ENCODE measurements at regions not wholly inside any gene's neighbourhood (a gene's known extent, or its start where the extent isn't known, plus 50 kb on each side); places are given as distances from the start of the nearest gene placed in this dataset.

- no peak for TF ChIP-seq CTCF (conservative IDR thresholded peaks at IDR 0.05)
- no peak overlapping the region for H3K9ac ChIP-seq (ENCODE audit: extremely low read depth, low read length, poor library complexity, severe bottlenecking)
- no peak for DNase-seq
- H3K4me1 Mint-ChIP-seq: no peaks in the 10 kb centered on the region
- no peaks in the 10 kb centered on the region for H3K9me3 Mint-ChIP-seq
- H3K36me3 Mint-ChIP-seq (ENCODE audit: low read depth): no peaks in the 10 kb centered on the region
- no peak overlapping the region for H3K27ac ChIP-seq (ENCODE audit: low read depth, low read length)
- WGBS, 2 experiments (ENCODE audit: insufficient coverage in 1 of 2, insufficient read length in 1 of 2): 95% methylated on average over 3 of the region's 3 CpGs; no CpG with 5 or more reads in 1 of the 2 experiments
- H3K4me3 Mint-ChIP-seq: no peak overlapping the region
- no peaks in the 10 kb centered on the region for H3K4me1 ChIP-seq (ENCODE audit: control insufficient read depth, insufficient read depth, low read length)
- H3K4me3 ChIP-seq (ENCODE audit: low read length): no peak overlapping the region
- H3K27me3 ChIP-seq (ENCODE audit: control insufficient read depth, insufficient read depth, low read length, poor library complexity, severe bottlenecking): peaks cover 22% of the 10 kb centered on the region
- no peaks in the 10 kb centered on the region for H3K9me3 ChIP-seq (ENCODE audit: control insufficient read depth, low read length)
- no peaks in the 10 kb centered on the region for H3K36me3 ChIP-seq (ENCODE audit: control insufficient read depth, insufficient read depth, low read length)
- peaks cover 14% of the 10 kb centered on the region for H3K27me3 Mint-ChIP-seq (ENCODE audit: insufficient read depth)
- H3K27ac Mint-ChIP-seq: no peak overlapping the region
Observed at GRCh38 chr5:107230367-107230766, 440.4 kb downstream of the EFNA5 start.

GRCh38 chr5:107228226-107228625, 442.5 kb downstream of the EFNA5 start:
- Mint-ChIP-seq H3K4me3 (no peak overlapping the region), H3K27ac (no peak overlapping the region), H3K9me3 (no peaks in the 10 kb centered on the region), H3K36me3 (ENCODE audit: low read depth) (no peaks in the 10 kb centered on the region), H3K4me1 (no peaks in the 10 kb centered on the region), H3K27me3 (ENCODE audit: insufficient read depth) (peaks cover 14% of the 10 kb centered on the region)
- Histone ChIP-seq H3K27me3 (ENCODE audit: control insufficient read depth, insufficient read depth, low read length, poor library complexity, severe bottlenecking) (peaks cover 22% of the 10 kb centered on the region), H3K27ac (ENCODE audit: low read depth, low read length) (no peak overlapping the region), H3K4me1 (ENCODE audit: control insufficient read depth, insufficient read depth, low read length) (no peaks in the 10 kb centered on the region), H3K36me3 (ENCODE audit: control insufficient read depth, insufficient read depth, low read length) (no peaks in the 10 kb centered on the region), H3K9me3 (ENCODE audit: control insufficient read depth, low read length) (no peaks in the 10 kb centered on the region), H3K4me3 (ENCODE audit: low read length) (no peak overlapping the region), H3K9ac (ENCODE audit: extremely low read depth, low read length, poor library complexity, severe bottlenecking) (no peak overlapping the region)
- 100% methylated on average over 1 of the region's 2 CpGs; no CpG with 5 or more reads in 1 of the 2 experiments for WGBS, 2 experiments (ENCODE audit: insufficient coverage in 1 of 2, insufficient read length in 1 of 2)
- no peak for TF ChIP-seq CTCF (conservative IDR thresholded peaks at IDR 0.05)
- DNase-seq: no peak

GRCh38 chr5:107224272-107224671, 446.5 kb downstream of the EFNA5 start:
- H3K27ac Mint-ChIP-seq: no peak overlapping the region
- H3K27me3 Mint-ChIP-seq (ENCODE audit: insufficient read depth): no peaks in the 10 kb centered on the region
- no peak for TF ChIP-seq CTCF (conservative IDR thresholded peaks at IDR 0.05)
- H3K36me3 Mint-ChIP-seq (ENCODE audit: low read depth): no peaks in the 10 kb centered on the region
- no peak overlapping the region for H3K9ac ChIP-seq (ENCODE audit: extremely low read depth, low read length, poor library complexity, severe bottlenecking)
- H3K4me3 Mint-ChIP-seq: no peak overlapping the region
- H3K9me3 Mint-ChIP-seq: no peaks in the 10 kb centered on the region
- H3K27ac ChIP-seq (ENCODE audit: low read depth, low read length): no peak overlapping the region
- no peaks in the 10 kb centered on the region for H3K4me1 Mint-ChIP-seq
- no peaks in the 10 kb centered on the region for H3K4me1 ChIP-seq (ENCODE audit: control insufficient read depth, insufficient read depth, low read length)
- 100% methylated on average over 1 of the region's 1 CpG; no CpG with 5 or more reads in 1 of the 2 experiments for WGBS, 2 experiments (ENCODE audit: insufficient coverage in 1 of 2, insufficient read length in 1 of 2)
- H3K27me3 ChIP-seq (ENCODE audit: control insufficient read depth, insufficient read depth, low read length, poor library complexity, severe bottlenecking): no peaks in the 10 kb centered on the region
- no peak for DNase-seq
- H3K36me3 ChIP-seq (ENCODE audit: control insufficient read depth, insufficient read depth, low read length): no peaks in the 10 kb centered on the region
- H3K9me3 ChIP-seq (ENCODE audit: control insufficient read depth, low read length): no peaks in the 10 kb centered on the region
- H3K4me3 ChIP-seq (ENCODE audit: low read length): no peak overlapping the region

Measured in endodermal cell (in vitro differentiated cells).